MM.1S (cell line): ENCODE measurements at regions not wholly inside any gene's neighbourhood (a gene's known extent, or its start where the extent isn't known, plus 50 kb on each side); places are given as distances from the start of the nearest gene placed in this dataset.
"Not testable (repeated sequence)": the region's sequence is repeated elsewhere in the genome, so short reads cannot be mapped to it uniquely, and the experiment has no call there.

Experiments
- CTCF ChIP-seq: fragments of 300-600 bp; sonication (generic); IDR thresholded peaks from 2 replicates; pipeline ENCODE4 v1.5.1; 2016; ENCODE audit warnings: antibody characterized with exemption, low read length, mixed read lengths
- EZH2phosphoT487 ChIP-seq: fragments of 300-600 bp; sonication (generic); IDR thresholded peaks from 2 replicates; pipeline ENCODE4 v1.6.1; 2018; ENCODE audit warnings: antibody characterized with exemption, low read length

- TF ChIP-seq CTCF, EZH2phosphoT487: not testable (repeated sequence)
Observed at GRCh38 chr13:56631060-56631459, 509.7 kb upstream of the PRR20A start.
